HEK293 (cell line): ENCODE measurements at regions not wholly inside any gene's neighbourhood (a gene's known extent, or its start where the extent isn't known, plus 50 kb on each side); places are given as distances from the start of the nearest gene placed in this dataset.

Source experiments
- CTCF ChIA-PET: fragments of 350-600 bp; formaldehyde crosslinking; extraction: SDS; loops from one replicate; lab custom pipeline; 2021; ENCODE audit warnings: antibody characterized with exemption; lab: Yijun Ruan, JAX
- POLR2A ChIA-PET: fragments of 300-600 bp; formaldehyde crosslinking; extraction: SDS; loops from one replicate; lab custom pipeline; 2020; ENCODE audit warnings: antibody characterized with exemption, inconsistent platforms; lab: Yijun Ruan, JAX
- H3K27ac ChIP-seq: fragments of 200-500 bp; sonication (Bioruptor generic); 2 replicates; pipeline ENCODE4 v1.5.1; 2014; ENCODE audit warnings: low read depth, low read length, control low read depth, inconsistent platforms; ENCODE audit errors: extremely low read depth
- H3K36me3 ChIP-seq, 2 experiments: fragments of 200-500 bp in 1 of 2; sonication (Bioruptor generic) in 1 of 2; 1 replicate in 1 of 2; 2 replicates in 1 of 2; pipeline ENCODE4 v1.5.1; 2014 to 2017; ENCODE audit warnings: inconsistent platforms in 2 of 2, low read length in 2 of 2; ENCODE audit not compliant: control insufficient read depth in 2 of 2, insufficient read depth in 1 of 2
- H3K4me1 ChIP-seq: fragments of 200-500 bp; sonication (Bioruptor generic); 2 replicates; pipeline ENCODE4 v1.5.1; 2014; ENCODE audit warnings: mild to moderate bottlenecking, low read length, inconsistent platforms; ENCODE audit not compliant: control insufficient read depth, insufficient read depth
- H3K4me3 ChIP-seq: 2 replicates; pipeline ENCODE4 v1.5.1; 2011; ENCODE audit warnings: low read depth, mild to moderate bottlenecking, control low read depth, low read length, moderate library complexity
- H3K9me3 ChIP-seq: fragments of 200-500 bp; sonication (Bioruptor generic); 2 replicates; pipeline ENCODE4 v1.5.1; 2014; ENCODE audit warnings: low read depth, low read length, inconsistent platforms; ENCODE audit not compliant: control insufficient read depth, insufficient read depth
- BCL6B ChIP-seq: fragments of 450-650 bp; formaldehyde crosslinking; IDR thresholded peaks from 2 replicates; pipeline ENCODE4 v1.5.1; 2017; ENCODE audit warnings: missing biosample characterization, missing genetic modification characterization
- OVOL3 ChIP-seq: fragments of 450-650 bp; formaldehyde crosslinking; IDR thresholded peaks from 2 replicates; pipeline ENCODE4 v1.5.1; 2016; ENCODE audit warnings: missing biosample characterization, missing genetic modification characterization
- PRDM1 ChIP-seq: fragments of 450-650 bp; formaldehyde crosslinking; IDR thresholded peaks from 2 replicates; pipeline ENCODE4; 2016; ENCODE audit warnings: missing biosample characterization, missing genetic modification characterization
- SP7 ChIP-seq: fragments of 450-650 bp; formaldehyde crosslinking; IDR thresholded peaks from 2 replicates; pipeline ENCODE4 v1.5.1; 2016; ENCODE audit warnings: missing biosample characterization, missing genetic modification characterization
- YY2 ChIP-seq: fragments of 450-650 bp; formaldehyde crosslinking; IDR thresholded peaks from 2 replicates; pipeline ENCODE4 v1.5.1; 2016; ENCODE audit warnings: missing biosample characterization, missing genetic modification characterization
- ZFP41 ChIP-seq: fragments of 450-650 bp; formaldehyde crosslinking; IDR thresholded peaks from 2 replicates; pipeline ENCODE4 v1.5.1; 2016; ENCODE audit warnings: missing biosample characterization, missing genetic modification characterization, borderline replicate concordance
- ZIC2 ChIP-seq: fragments of 450-650 bp; formaldehyde crosslinking; IDR thresholded peaks from 2 replicates; pipeline ENCODE4 v1.5.1; 2016; ENCODE audit warnings: missing biosample characterization, missing genetic modification characterization
- ZNF19 ChIP-seq: fragments of 450-650 bp; formaldehyde crosslinking; IDR thresholded peaks from 2 replicates; pipeline ENCODE4; 2016; ENCODE audit warnings: missing biosample characterization, missing genetic modification characterization, low read depth
- ZNF248 ChIP-seq: fragments of 450-650 bp; formaldehyde crosslinking; IDR thresholded peaks from 2 replicates; pipeline ENCODE4 v1.5.1; 2017; ENCODE audit warnings: missing biosample characterization, missing genetic modification characterization
- ZNF341 ChIP-seq: fragments of 450-650 bp; formaldehyde crosslinking; IDR thresholded peaks from 2 replicates; pipeline ENCODE4; 2016; ENCODE audit warnings: low read depth, missing biosample characterization, missing genetic modification characterization
- ZNF354C ChIP-seq: fragments of 450-650 bp; formaldehyde crosslinking; IDR thresholded peaks from 2 replicates; pipeline ENCODE4 v1.5.1; 2016; ENCODE audit warnings: missing biosample characterization, missing genetic modification characterization, low read depth, borderline replicate concordance
- ZNF610 ChIP-seq: fragments of 450-650 bp; formaldehyde crosslinking; IDR thresholded peaks from 2 replicates; pipeline ENCODE4 v1.5.1; 2016; ENCODE audit warnings: missing biosample characterization, missing genetic modification characterization, borderline replicate concordance
- ZNF792 ChIP-seq: fragments of 450-650 bp; formaldehyde crosslinking; IDR thresholded peaks from 2 replicates; pipeline ENCODE4 v1.5.1; 2016; ENCODE audit warnings: missing biosample characterization, missing genetic modification characterization
- TF ChIP-seq, protein P1 (sequence below): fragments of 450-650 bp; formaldehyde crosslinking; IDR thresholded peaks from 2 replicates; pipeline ENCODE4 v1.5.1; 2016; ENCODE audit warnings: missing biosample characterization, missing genetic modification characterization
- TF ChIP-seq, protein P2 (sequence below): fragments of 450-650 bp; formaldehyde crosslinking; IDR thresholded peaks from 2 replicates; pipeline ENCODE4 v1.5.1; 2016; ENCODE audit warnings: missing biosample characterization, missing genetic modification characterization

GRCh38 chr12:24746006-24746671 lies 202.8 kb downstream of the BCAT1 start:
- ChIA-PET POLR2A (no interaction called here), CTCF (interaction anchor here (0.7 kb wide), 1 partner anchor 27 kb away, joined by 3 read pairs; no protein-coding TSS in a partner anchor)
- Histone ChIP-seq H3K4me3 (no peak overlapping the region), H3K9me3 (no peaks in the 10 kb centered on the region), H3K4me1 (peaks cover 2% of the 10 kb centered on the region; the same call in 1 of the 2 replicates), H3K27ac (no peak overlapping the region), H3K36me3 (no peaks in the 10 kb centered on the region)
- TF ChIP-seq, protein P1, sequence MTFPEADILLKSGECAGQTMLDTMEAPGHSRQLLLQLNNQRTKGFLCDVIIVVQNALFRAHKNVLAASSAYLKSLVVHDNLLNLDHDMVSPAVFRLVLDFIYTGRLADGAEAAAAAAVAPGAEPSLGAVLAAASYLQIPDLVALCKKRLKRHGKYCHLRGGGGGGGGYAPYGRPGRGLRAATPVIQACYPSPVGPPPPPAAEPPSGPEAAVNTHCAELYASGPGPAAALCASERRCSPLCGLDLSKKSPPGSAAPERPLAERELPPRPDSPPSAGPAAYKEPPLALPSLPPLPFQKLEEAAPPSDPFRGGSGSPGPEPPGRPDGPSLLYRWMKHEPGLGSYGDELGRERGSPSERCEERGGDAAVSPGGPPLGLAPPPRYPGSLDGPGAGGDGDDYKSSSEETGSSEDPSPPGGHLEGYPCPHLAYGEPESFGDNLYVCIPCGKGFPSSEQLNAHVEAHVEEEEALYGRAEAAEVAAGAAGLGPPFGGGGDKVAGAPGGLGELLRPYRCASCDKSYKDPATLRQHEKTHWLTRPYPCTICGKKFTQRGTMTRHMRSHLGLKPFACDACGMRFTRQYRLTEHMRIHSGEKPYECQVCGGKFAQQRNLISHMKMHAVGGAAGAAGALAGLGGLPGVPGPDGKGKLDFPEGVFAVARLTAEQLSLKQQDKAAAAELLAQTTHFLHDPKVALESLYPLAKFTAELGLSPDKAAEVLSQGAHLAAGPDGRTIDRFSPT: no peak
- no peak for TF ChIP-seq ZNF354C
- TF ChIP-seq ZNF248 (tag by site-specific recombination): no peak
- no peak for TF ChIP-seq SP7
- TF ChIP-seq ZNF610 (tag by site-specific recombination): no peak
- no peak for TF ChIP-seq ZIC2 (tag by site-specific recombination)
- TF ChIP-seq ZNF341 (tag by site-specific recombination): no peak

DNA sequence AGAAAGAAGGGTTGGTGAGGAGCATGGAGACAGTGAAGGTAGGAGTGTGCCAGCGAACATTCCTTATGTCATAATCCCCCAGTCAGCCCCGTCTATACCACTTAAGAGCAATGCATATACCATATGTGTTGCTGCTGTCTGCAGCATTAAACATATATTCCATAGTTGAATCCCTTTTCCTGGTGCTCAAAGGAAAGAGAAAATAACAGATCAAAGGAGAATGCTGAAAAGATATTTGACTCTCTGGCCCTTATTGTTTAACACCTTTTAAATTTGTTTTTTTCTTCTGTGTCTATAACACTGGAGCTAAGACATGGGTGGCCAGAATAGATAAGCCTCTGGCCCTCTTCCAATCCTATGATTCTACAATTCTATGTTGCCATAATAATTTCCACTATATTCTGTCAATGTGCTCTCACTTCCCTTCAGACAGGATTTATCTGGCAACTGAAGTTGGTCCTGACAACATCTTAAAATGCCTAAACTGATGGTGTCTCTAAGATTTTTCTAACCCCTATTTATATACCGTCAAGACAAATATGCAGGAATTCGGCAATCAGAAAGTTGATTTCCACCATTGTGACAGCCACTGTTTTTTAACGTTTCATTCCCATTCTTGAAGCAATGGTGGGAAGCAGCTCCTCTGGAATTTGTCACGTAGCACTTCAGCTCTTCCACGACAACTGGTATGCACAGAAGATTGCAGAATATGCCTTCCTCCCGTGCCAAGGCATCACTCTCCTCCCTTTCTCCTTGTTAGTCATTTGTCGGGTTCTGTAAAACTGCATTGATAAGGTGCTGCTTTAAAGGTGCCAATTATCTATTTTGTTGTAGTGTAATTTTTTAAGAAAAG lies 204.7 kb downstream of the BCAT1 start:
- no peak overlapping the region for H3K4me3 ChIP-seq
- CTCF ChIA-PET: no interaction called here
- H3K36me3 ChIP-seq: no peaks in the 10 kb centered on the region
- POLR2A ChIA-PET: no interaction called here
- TF ChIP-seq YY2 (tag by site-specific recombination) (no peak), ZNF792 (tag by site-specific recombination) (no peak), OVOL3 (tag by site-specific recombination) (no peak), BCL6B (tag by site-specific recombination) (no peak), ZFP41 (tag by site-specific recombination) (no peak), ZNF19 (tag by site-specific recombination) (no peak), PRDM1 (tag by site-specific recombination) (no peak)
- TF ChIP-seq, protein P2, sequence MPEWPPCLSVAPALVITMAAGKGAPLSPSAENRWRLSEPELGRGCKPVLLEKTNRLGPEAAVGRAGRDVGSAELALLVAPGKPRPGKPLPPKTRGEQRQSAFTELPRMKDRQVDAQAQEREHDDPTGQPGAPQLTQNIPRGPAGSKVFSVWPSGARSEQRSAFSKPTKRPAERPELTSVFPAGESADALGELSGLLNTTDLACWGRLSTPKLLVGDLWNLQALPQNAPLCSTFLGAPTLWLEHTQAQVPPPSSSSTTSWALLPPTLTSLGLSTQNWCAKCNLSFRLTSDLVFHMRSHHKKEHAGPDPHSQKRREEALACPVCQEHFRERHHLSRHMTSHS (tag by site-specific recombination): no peak
- no peaks in the 10 kb centered on the region for H3K9me3 ChIP-seq
- H3K4me1 ChIP-seq: peaks cover 2% of the 10 kb centered on the region; the same call in 1 of the 2 replicates
- no peak overlapping the region for H3K27ac ChIP-seq

DNA sequence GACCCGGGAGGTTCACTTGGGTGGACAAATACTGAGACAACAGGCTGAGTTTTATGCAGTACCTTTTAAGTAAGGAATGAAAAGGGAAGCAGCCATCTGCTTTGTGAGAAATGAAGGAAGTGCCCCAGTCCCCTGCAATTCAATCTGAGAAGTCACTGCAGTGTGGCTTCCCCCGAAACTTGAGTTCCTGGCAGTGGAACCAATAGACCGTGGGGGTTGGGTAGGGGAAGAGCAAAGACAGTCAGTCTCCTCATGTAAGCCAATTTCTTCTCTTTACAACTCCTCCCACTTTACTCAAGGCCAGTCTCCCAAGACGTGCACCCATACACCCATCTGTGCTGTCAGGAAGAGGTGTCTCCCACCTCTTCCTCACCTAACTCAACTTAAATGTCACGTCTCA lies 206.5 kb downstream of the BCAT1 start:
- no peak overlapping the region for H3K27ac ChIP-seq
- TF ChIP-seq OVOL3 (tag by site-specific recombination): no peak
- CTCF ChIA-PET: no interaction called here
- H3K9me3 ChIP-seq: no peaks in the 10 kb centered on the region
- POLR2A ChIA-PET: no interaction called here
- peaks cover 2% of the 10 kb centered on the region; the same call in 1 of the 2 replicates for H3K4me1 ChIP-seq
- no peak overlapping the region for H3K4me3 ChIP-seq
- no peaks in the 10 kb centered on the region for H3K36me3 ChIP-seq
